HepG2 (cell line): ENCODE measurements at regions not wholly inside any gene's neighbourhood (a gene's known extent, or its start where the extent isn't known, plus 50 kb on each side); places are given as distances from the start of the nearest gene placed in this dataset.

Source experiments
- ATAC-seq: fragments of 200-7000 bp; cut with Tn5 transposase; 3 replicates; pipeline ENCODE4 v1.9.1; 2020; ENCODE audit warnings: mild to moderate bottlenecking, moderate library complexity
- BruUV-seq: library from RNA; stranded (reverse); fragments of 400-500 nt; replicated peaks from 2 replicates; lab custom pipeline; 2021; lab: Mats Ljungman, UMichigan
- CTCF ChIA-PET: fragments of 300-600 bp; formaldehyde crosslinking; extraction: SDS; loops from one replicate; lab custom pipeline; 2021; ENCODE audit warnings: low total read pairs, inconsistent platforms, low intra/inter-chr PET ratio; lab: Yijun Ruan, JAX
- POLR2A ChIA-PET: fragments of 350-600 bp; sonication (Branson Sonifier 250); formaldehyde crosslinking; loops from one replicate; lab custom pipeline; 2020; ENCODE audit warnings: antibody characterized with exemption, inconsistent platforms; lab: Yijun Ruan, JAX
- DNase-seq: peaks from one replicate; pipeline ENCODE4 v3.0.0-alpha.2; 2015; ENCODE audit warnings: low spot score
- FAIRE-seq: peaks from 3 replicates; lab custom pipeline; 2011; peaks lifted over from hg19 to GRCh38; lab: Jason Lieb, UNC
- H2AFZ ChIP-seq: one replicate; pipeline ENCODE4 v1.6.1; 2011; ENCODE audit warnings: low read length, inconsistent platforms
- H3K27ac ChIP-seq: fragments of 300-600 bp; 3 replicates; pipeline ENCODE4 v1.8.0; 2011; ENCODE audit warnings: mixed run types, mild to moderate bottlenecking, mixed read lengths, low read length, inconsistent platforms; ENCODE audit not compliant: insufficient read depth; ENCODE audit errors: extremely low read length
- H3K27me3 ChIP-seq, 2 experiments: fragments of 200-600 bp in 1 of 2; 2 replicates in 1 of 2; 3 replicates in 1 of 2; pipeline versions ENCODE4 v1.6.0 to v1.8.0; 2011; ENCODE audit warnings: low read length in 2 of 2, mild to moderate bottlenecking in 2 of 2, moderate library complexity in 2 of 2, inconsistent platforms in 1 of 2; ENCODE audit not compliant: insufficient read depth in 2 of 2, control insufficient read depth in 1 of 2
- H3K36me3 ChIP-seq, 2 experiments: fragments of 200-600 bp in 1 of 2; replicated peaks in 1 of 2; 2 replicates in 1 of 2; 3 replicates in 1 of 2; pipeline versions ENCODE4 v1.5.1 to v1.8.0; 2011; ENCODE audit warnings: low read length in 2 of 2, inconsistent platforms in 1 of 2; ENCODE audit not compliant: insufficient read depth in 2 of 2, control insufficient read depth in 1 of 2
- H3K4me1 ChIP-seq: 2 replicates; pipeline ENCODE4 v1.5.1; 2012; ENCODE audit warnings: low read length, inconsistent platforms; ENCODE audit not compliant: insufficient read depth
- H3K4me2 ChIP-seq: 2 replicates; pipeline ENCODE4 v1.6.0; 2011; ENCODE audit warnings: low read depth, low read length, inconsistent platforms
- H3K4me3 ChIP-seq, 3 experiments: fragments of 200-600 bp in 1 of 3; sonication (generic), shearing (Covaris generic) in 1 of 3; replicated peaks in 1 of 3; 2 replicates each; pipeline ENCODE4 v1.5.1; 2011 to 2016; ENCODE audit warnings: low read length in 3 of 3, inconsistent platforms in 2 of 3, low read depth in 2 of 3, mild to moderate bottlenecking in 2 of 3, control low read depth in 1 of 3, mixed read lengths in 1 of 3; ENCODE audit not compliant: insufficient read depth in 1 of 3
- H3K79me2 ChIP-seq: one replicate; pipeline ENCODE4 v1.6.1; 2011; ENCODE audit warnings: low read length, inconsistent platforms; ENCODE audit not compliant: insufficient read depth
- H3K9ac ChIP-seq: 2 replicates; pipeline ENCODE4 v1.6.0; 2011; ENCODE audit warnings: mild to moderate bottlenecking, low read depth, low read length, inconsistent platforms; ENCODE audit not compliant: insufficient read depth
- H3K9me3 ChIP-seq: 2 replicates; pipeline ENCODE4 v1.5.1; 2012; ENCODE audit warnings: mild to moderate bottlenecking, low read length
- H4K20me1 ChIP-seq: 2 replicates; pipeline ENCODE4 v1.6.0; 2011; ENCODE audit warnings: inconsistent platforms, mild to moderate bottlenecking, low read length, moderate library complexity; ENCODE audit not compliant: insufficient read depth
- ELF4 ChIP-seq: sonication (generic); formaldehyde crosslinking; IDR thresholded peaks from 2 replicates; pipeline ENCODE4 v1.5.0; 2020; ENCODE audit warnings: missing genetic modification reagents, mild to moderate bottlenecking, moderate library complexity, borderline replicate concordance
- GATAD2A ChIP-seq: IDR thresholded peaks from 2 replicates; pipeline ENCODE4 v1.6.1; 2016
- KLF9 ChIP-seq: IDR thresholded peaks from 2 replicates; pipeline ENCODE4 v1.6.1; 2016; ENCODE audit warnings: low read depth
- MAFF ChIP-seq: IDR thresholded peaks from 2 replicates; pipeline ENCODE4 v1.6.1; 2011; ENCODE audit warnings: low read depth, low read length, improper control_type of control experiment
- MAFK ChIP-seq, 2 experiments: IDR thresholded peaks in 1 of 2; conservative IDR thresholded peaks in 1 of 2; 2 replicates each; pipeline ENCODE4 v1.6.1; 2011; ENCODE audit warnings: improper control_type of control experiment in 2 of 2, low read length in 2 of 2
- SETDB1 ChIP-seq: sonication (generic); formaldehyde crosslinking; IDR thresholded peaks from 2 replicates; pipeline ENCODE4 v1.5.1; 2020; ENCODE audit warnings: missing genetic modification reagents, mild to moderate bottlenecking, borderline replicate concordance
- SRY ChIP-seq: sonication (generic); formaldehyde crosslinking; IDR thresholded peaks from 2 replicates; pipeline ENCODE4 v1.8.0; 2022; ENCODE audit warnings: mild to moderate bottlenecking, missing genetic modification reagents
- TOPORS ChIP-seq: sonication (generic); formaldehyde crosslinking; IDR thresholded peaks from 2 replicates; pipeline ENCODE4 v1.8.0; 2023; ENCODE audit warnings: mild to moderate bottlenecking, missing genetic modification reagents
- ZFYVE20 ChIP-seq: sonication (generic); formaldehyde crosslinking; IDR thresholded peaks from 2 replicates; pipeline ENCODE4 v1.8.0; 2023; ENCODE audit warnings: low read depth, mild to moderate bottlenecking, moderate library complexity, missing genetic modification reagents, borderline replicate concordance
- ZNF296 ChIP-seq: sonication (generic); formaldehyde crosslinking; conservative IDR thresholded peaks from 2 replicates; pipeline ENCODE4 v1.5.0; 2020; ENCODE audit warnings: mild to moderate bottlenecking, missing genetic modification reagents
- ZNF598 ChIP-seq: sonication (generic); formaldehyde crosslinking; IDR thresholded peaks from 2 replicates; pipeline ENCODE4 v1.5.1; 2020; ENCODE audit warnings: mild to moderate bottlenecking, missing genetic modification reagents, borderline replicate concordance
- ZNF781 ChIP-seq: sonication (generic); formaldehyde crosslinking; IDR thresholded peaks from 2 replicates; pipeline ENCODE4 v1.5.1; 2020; ENCODE audit warnings: borderline replicate concordance, mild to moderate bottlenecking, missing genetic modification reagents; ENCODE audit errors: not compliant biosample characterization
- ZNF788 ChIP-seq: sonication (generic); formaldehyde crosslinking; IDR thresholded peaks from 2 replicates; pipeline ENCODE4 v1.5.0; 2020; ENCODE audit warnings: mild to moderate bottlenecking, missing genetic modification reagents, borderline replicate concordance
- ZNF879 ChIP-seq: sonication (generic); formaldehyde crosslinking; IDR thresholded peaks from 2 replicates; pipeline ENCODE4 v1.8.1; 2023; ENCODE audit warnings: missing genetic modification reagents
- in situ Hi-C: cut with HindIII; loops from 2 replicates; pipeline ENCODE4 v1.10.0; 2017; ENCODE audit warnings: low pct_unique_long_range_greater_than_20kb; ENCODE audit not compliant: extremely low pct_ligation_motif_present
- intact Hi-C: fragments of 100-400 bp; cut with micrococcal nuclease; formaldehyde crosslinking; loops from one replicate; pipeline ENCODE4 v1.10.0; 2022; ENCODE audit not compliant: unreplicated experiment
- TF ChIP-seq, protein P1 (sequence below), 2 experiments: IDR thresholded peaks; 2 replicates each; pipeline ENCODE4 v1.6.1; 2011 to 2012; ENCODE audit warnings: low read length in 2 of 2, borderline replicate concordance in 1 of 2, low read depth in 1 of 2, mild to moderate bottlenecking in 1 of 2, moderate library complexity in 1 of 2
- TF ChIP-seq, protein P2 (sequence below), 2 experiments: fragments of 450-650 bp in 1 of 2; sonication (generic) in 1 of 2; formaldehyde crosslinking; IDR thresholded peaks; 2 replicates each; pipeline versions ENCODE4 v1.5.0 to v1.8.0; 2020 to 2022; ENCODE audit warnings: mild to moderate bottlenecking in 1 of 2, missing genetic modification reagents in 1 of 2
- TF ChIP-seq, protein P3 (sequence below): sonication (generic); formaldehyde crosslinking; IDR thresholded peaks from 2 replicates; pipeline ENCODE4 v1.4.0; 2020; ENCODE audit warnings: missing genetic modification reagents, mild to moderate bottlenecking, borderline replicate concordance

DNA sequence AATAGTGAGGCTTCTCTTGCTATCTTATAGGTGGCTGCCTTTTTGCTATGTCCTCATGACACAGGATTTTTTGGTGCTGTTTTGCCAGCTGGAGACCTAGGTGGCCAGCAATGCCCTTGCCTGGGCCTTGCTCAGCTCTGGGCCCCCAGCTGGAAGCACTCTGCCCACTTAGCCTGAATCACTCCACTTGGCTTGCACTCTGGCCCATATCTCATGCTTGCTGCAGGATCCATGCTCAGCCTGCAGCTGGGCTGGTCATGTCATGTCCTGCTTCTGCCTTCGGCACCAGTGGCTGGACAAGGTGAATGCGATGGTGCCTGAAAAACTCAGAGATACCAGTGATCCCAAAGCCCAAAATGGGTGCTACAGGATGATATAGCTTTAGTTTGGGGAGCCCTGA, 818.6 kb upstream of the FAT3 start (continued):
- TF ChIP-seq, protein P1, sequence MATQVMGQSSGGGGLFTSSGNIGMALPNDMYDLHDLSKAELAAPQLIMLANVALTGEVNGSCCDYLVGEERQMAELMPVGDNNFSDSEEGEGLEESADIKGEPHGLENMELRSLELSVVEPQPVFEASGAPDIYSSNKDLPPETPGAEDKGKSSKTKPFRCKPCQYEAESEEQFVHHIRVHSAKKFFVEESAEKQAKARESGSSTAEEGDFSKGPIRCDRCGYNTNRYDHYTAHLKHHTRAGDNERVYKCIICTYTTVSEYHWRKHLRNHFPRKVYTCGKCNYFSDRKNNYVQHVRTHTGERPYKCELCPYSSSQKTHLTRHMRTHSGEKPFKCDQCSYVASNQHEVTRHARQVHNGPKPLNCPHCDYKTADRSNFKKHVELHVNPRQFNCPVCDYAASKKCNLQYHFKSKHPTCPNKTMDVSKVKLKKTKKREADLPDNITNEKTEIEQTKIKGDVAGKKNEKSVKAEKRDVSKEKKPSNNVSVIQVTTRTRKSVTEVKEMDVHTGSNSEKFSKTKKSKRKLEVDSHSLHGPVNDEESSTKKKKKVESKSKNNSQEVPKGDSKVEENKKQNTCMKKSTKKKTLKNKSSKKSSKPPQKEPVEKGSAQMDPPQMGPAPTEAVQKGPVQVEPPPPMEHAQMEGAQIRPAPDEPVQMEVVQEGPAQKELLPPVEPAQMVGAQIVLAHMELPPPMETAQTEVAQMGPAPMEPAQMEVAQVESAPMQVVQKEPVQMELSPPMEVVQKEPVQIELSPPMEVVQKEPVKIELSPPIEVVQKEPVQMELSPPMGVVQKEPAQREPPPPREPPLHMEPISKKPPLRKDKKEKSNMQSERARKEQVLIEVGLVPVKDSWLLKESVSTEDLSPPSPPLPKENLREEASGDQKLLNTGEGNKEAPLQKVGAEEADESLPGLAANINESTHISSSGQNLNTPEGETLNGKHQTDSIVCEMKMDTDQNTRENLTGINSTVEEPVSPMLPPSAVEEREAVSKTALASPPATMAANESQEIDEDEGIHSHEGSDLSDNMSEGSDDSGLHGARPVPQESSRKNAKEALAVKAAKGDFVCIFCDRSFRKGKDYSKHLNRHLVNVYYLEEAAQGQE (IDR thresholded peaks at IDR 0.05; ENCODE audit: borderline replicate concordance in 1 of 2, low read depth in 1 of 2, low read length in 2 of 2) = no peak
- TF ChIP-seq, protein P2, sequence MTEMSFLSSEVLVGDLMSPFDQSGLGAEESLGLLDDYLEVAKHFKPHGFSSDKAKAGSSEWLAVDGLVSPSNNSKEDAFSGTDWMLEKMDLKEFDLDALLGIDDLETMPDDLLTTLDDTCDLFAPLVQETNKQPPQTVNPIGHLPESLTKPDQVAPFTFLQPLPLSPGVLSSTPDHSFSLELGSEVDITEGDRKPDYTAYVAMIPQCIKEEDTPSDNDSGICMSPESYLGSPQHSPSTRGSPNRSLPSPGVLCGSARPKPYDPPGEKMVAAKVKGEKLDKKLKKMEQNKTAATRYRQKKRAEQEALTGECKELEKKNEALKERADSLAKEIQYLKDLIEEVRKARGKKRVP (CRISPR knock-in tag; IDR thresholded peaks at IDR 0.05) = no peak
- no peak for TF ChIP-seq ZNF788 (CRISPR knock-in tag)

DNA sequence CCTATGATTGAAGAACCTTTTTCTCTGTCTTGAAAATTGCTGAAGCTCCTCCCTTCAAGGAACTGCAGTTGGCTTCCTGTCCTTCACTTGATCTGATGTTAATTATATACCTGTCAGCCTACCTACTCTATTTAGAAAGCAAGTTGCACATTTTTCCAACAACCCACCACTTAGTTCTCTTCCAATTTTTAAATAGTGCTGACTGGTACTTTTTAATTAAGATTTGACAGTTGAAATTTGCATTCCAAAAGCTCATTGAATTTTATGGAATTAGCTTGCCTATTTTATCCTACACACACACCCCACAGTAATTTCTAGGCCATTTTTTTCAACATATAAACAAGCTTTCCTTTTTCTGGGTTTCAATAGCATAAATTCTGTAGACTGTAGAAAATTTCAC, 820.3 kb upstream of the FAT3 start:
- ATAC-seq = no peak
- in situ Hi-C loops = no loop called here
- ChIA-PET CTCF (no interaction called here), POLR2A (no interaction called here)
- Histone ChIP-seq H3K79me2 (no peaks in the 10 kb centered on the region), H3K4me2 (no peak overlapping the region), H4K20me1 (no peaks in the 10 kb centered on the region), H3K4me3 (no peak overlapping the region), H3K9ac (no peak overlapping the region), H3K4me1 (no peaks in the 10 kb centered on the region), H3K27me3 (no peaks in the 10 kb centered on the region; a peak in 1 of 5 replicates), H2AFZ (no peak overlapping the region), H3K36me3 (no peaks in the 10 kb centered on the region), H3K27ac (no peak overlapping the region), H3K9me3 (no peaks in the 10 kb centered on the region)
- FAIRE-seq = no peak
- BruUV-seq = no TSS peak
- intact Hi-C loops = no loop called here
- DNase-seq = no peak
- TF ChIP-seq SETDB1 (CRISPR knock-in tag) = no peak
- TF ChIP-seq KLF9 (CRISPR knock-in tag) = no peak
- no peak for TF ChIP-seq ZNF879
- no peak for TF ChIP-seq ZNF296 (CRISPR knock-in tag)
- TF ChIP-seq TOPORS (CRISPR knock-in tag) = no peak
- no peak for TF ChIP-seq ELF4 (CRISPR knock-in tag)
- no peak for TF ChIP-seq ZNF598 (CRISPR knock-in tag)
- peak; percentile 80 for TF ChIP-seq MAFF
- TF ChIP-seq GATAD2A (CRISPR knock-in tag) = no peak
- TF ChIP-seq ZFYVE20 = no peak
- TF ChIP-seq ZNF781 (CRISPR knock-in tag) = no peak
- no peak for TF ChIP-seq SRY (CRISPR knock-in tag)
- TF ChIP-seq MAFK (conservative IDR thresholded peaks at IDR 0.05 in 1 of 2, IDR thresholded peaks at IDR 0.05 in 1 of 2; ENCODE audit: low read length in 2 of 2) = peak; percentile 70 to 85
- TF ChIP-seq, protein P3, sequence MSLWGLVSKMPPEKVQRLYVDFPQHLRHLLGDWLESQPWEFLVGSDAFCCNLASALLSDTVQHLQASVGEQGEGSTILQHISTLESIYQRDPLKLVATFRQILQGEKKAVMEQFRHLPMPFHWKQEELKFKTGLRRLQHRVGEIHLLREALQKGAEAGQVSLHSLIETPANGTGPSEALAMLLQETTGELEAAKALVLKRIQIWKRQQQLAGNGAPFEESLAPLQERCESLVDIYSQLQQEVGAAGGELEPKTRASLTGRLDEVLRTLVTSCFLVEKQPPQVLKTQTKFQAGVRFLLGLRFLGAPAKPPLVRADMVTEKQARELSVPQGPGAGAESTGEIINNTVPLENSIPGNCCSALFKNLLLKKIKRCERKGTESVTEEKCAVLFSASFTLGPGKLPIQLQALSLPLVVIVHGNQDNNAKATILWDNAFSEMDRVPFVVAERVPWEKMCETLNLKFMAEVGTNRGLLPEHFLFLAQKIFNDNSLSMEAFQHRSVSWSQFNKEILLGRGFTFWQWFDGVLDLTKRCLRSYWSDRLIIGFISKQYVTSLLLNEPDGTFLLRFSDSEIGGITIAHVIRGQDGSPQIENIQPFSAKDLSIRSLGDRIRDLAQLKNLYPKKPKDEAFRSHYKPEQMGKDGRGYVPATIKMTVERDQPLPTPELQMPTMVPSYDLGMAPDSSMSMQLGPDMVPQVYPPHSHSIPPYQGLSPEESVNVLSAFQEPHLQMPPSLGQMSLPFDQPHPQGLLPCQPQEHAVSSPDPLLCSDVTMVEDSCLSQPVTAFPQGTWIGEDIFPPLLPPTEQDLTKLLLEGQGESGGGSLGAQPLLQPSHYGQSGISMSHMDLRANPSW (CRISPR knock-in tag) = no peak
